HPDE6-E6E7 (cell line): ENCODE measurements at regions not wholly inside any gene's neighbourhood (a gene's known extent, or its start where the extent isn't known, plus 50 kb on each side); places are given as distances from the start of the nearest gene placed in this dataset.
"Not testable (repeated sequence)": the region's sequence is repeated elsewhere in the genome, so short reads cannot be mapped to it uniquely, and the experiment has no call there.

Experiments used
- DNase-seq: peaks from one replicate; pipeline ENCODE4 v3.0.0; 2011; ENCODE audit warnings: missing footprints; ENCODE audit errors: extremely low spot score

DNA sequence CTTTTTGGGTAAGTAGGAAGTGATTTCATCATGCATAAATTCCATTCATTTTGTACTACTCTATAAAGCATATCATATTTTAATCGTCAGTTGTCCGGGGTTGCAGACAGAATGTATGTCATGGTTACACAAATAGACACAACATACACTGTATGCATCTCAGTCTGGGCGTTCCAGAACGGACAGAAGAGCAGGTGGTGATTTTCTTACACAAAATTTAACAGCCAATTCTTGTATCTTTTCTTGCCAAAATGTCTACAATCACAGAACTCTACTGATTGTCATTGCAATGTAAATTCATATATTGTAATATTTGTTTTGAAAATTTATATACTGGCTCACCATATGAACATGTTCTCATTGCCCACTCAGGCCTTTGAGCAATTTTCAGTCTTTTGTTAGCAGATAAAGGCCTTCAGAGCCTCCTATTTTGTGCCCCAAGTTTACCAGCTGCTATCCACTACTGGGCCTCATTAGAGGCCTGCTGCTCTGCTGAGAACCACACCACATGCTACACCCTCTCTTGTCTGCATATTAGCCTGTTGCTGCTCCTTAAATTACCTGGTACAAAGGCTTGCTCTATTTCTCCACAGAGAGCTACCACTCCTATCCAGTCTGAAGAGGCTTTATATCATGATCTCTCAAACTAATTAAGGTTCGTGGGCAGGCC, 61.5 kb downstream of the PRDM13 start:
- no peak for DNase-seq

DNA sequence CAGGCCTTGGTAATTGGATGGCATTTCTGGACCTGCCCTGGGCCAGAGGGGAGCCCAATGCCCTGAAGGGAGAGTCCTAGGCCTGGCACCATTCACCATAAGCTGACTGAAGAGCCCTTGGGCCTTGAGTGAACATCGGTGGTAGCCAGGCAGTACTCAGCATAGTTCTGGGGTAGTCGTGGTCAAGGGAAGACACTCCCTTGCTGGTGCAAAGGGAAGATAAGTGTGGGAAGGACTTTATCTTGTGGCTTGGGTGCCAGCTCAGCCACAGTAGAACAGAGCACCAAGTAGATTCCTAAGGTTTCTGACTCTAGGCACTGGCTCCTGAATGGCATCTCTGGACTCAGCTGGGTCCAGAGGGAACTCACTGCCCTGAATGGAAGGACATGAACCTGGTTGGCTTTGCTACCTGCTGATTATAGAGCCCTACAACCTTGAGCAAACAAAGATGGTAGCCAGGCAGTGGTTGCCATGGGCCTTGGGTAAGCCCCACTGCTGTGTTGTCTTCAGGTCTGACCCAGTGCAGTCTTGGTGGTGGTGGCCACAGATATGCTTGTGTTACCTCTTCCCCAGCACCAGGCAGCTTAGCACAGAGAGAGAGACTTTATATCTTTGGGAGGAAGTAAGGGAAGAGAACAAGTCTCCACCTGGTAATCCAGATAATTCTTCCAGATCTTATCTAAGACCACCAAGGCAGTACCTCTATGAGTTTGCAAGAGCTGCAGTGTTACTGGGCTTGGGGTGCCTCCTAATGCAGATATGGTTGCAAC, 83.5 kb downstream of the PRDM13 start:
- no peak for DNase-seq

DNA sequence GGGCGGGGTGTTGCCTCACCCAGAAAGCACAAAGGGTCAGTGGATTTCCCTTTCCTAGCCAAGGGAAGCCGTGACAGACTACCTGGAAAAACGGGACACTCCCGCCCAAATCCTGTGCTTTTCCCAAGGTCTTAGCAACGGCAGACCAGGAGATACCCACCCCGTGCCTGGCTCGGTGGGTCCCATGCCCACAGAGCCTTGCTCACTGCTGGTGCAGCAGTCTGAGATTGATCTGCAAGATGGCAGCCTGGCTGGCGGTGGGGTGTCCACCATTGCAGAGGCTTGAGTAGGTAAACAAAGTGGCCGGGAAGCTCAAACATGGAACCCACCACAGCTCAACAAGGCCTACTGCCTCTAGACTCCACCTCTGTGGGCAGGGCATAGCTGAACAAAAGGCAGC, 95.7 kb downstream of the PRDM13 start:
- not testable (repeated sequence) for DNase-seq

DNA sequence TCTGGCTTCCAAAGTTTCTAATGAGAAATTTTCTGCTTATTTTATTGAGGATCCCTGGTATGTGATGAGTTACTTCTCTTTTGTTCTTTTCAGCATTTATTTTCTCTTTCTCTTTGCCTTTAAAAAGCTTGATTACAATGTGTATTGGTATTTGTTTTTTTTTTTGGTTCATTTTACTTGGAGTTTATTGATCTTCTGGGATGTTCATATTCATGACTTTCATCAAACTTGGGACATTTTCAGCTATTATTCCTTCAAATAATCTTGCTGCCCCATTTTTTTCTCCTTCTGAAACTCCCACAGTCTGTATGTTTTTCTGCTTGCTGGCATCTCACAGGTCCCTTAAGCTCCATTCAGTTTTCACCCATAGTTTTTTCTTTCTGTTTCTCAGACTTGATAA, 102.4 kb downstream of the PRDM13 start:
- no peak for DNase-seq

DNA sequence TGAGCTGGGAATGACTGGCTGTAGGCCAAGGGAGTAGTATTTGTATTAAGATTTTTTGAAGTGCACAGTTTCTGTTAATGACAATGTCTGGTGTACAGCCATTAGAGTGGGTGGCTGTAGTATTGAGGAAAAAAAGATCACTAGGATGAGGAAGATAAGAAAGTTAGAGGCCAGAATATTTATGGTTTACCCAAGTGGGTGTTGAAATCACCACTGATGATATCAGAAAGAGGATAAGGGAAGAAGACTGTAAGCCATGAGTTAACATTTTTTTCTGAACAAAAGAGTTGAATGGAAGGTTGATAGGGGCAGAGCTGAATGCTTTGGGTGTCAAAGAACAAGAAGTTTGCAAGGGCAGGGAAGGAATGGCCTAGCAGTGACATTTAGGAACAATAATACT, 104.7 kb downstream of the PRDM13 start:
- no peak for DNase-seq

DNA sequence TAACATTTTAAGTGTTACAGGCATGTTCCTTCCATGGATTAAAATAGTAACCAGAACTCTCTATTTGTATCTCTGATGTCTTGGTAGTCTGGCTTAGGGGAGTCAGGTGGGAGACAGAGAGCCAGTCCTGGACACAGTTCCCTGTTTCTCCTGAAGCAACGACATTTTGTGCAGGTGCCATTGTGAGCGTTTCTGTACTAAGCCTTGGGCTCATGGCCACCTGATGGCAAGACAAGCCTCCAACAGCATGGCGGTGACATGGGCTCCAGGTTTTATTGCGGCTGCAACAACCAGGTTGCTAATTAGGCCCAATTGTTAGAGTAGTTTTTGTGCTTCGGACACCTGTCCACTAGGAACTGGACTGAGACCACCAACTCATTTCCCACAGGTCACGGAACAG, 105.3 kb downstream of the PRDM13 start:
- no peak for DNase-seq

DNA sequence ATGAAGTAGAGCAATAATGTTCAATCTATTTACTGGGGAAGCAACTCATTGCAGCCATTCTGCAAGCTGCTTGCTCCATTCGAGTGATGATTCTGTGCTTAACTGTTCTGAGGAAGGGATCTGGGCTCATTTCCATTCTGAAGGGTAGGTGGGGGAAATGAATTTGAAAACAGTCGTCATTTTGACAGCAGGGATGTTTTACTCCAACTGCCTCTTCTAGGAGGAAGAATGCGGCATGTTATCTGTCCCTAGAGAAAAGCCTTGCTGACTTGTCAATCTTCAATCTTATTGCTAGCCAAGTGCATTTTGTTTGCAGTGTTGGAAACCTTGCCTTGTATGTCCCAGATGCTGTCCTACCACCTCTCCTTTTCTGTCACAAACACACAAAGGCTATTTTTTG, 105.9 kb downstream of the PRDM13 start:
- no peak for DNase-seq

DNA sequence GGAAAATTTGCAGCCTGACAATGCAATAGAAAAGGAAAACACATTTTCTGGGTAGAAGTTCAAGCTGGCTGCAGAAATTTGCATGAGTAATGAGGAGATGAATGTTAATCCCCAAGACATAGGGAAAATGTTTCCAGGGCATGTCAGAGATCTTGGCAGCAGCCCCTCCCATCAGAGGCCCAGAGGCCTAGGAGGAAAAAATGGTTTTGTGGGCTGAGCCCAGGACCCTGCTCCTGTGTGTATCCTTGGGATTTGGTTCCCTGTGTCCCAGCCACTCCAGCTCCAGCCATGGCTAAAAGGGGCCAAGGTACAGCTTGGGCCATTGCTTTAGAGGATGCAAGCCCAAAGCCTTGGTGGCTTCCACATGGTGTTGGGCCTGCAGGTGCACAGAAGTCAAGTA, 115.4 kb downstream of the PRDM13 start:
- not testable (repeated sequence) for DNase-seq

DNA sequence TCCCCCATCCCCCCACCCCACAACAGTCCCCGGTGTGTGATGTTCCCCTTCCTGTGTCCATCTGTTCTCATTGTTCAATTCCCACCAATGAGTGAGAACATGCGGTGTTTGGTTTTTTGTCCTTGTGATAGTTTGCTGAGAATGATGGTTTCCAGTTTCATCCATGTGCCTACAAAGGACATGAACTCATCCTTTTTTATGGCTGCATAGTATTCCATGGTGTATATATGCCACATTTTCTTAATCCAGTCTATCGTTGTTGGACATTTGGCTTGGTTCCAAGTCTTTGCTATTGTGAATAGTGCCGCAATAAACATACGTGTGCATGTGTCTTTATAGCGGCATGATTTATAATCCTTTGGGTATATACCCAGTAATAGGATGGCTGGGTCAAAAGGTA, 123.6 kb downstream of the PRDM13 start:
- DNase-seq, result not testable (repeated sequence)

DNA sequence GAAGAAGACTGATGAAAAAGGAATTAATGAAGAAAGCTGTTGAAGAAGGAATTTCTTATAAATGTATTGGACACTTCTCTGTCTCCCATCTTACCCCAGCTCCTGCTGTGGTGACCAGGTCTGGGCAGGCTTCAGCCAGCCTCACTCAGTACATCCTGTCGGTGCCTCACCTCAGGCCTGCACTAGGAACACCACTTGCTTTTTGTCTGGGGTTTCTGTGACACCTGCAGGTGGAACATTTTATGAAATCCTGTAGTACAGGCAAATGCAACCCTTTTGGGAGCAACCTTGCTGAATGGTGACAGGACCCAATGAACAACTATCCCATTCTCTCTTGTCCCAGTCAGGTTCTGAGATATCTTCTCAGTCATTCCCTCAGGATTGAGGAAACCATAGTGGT, 129.7 kb downstream of the PRDM13 start:
- no peak for DNase-seq

DNA sequence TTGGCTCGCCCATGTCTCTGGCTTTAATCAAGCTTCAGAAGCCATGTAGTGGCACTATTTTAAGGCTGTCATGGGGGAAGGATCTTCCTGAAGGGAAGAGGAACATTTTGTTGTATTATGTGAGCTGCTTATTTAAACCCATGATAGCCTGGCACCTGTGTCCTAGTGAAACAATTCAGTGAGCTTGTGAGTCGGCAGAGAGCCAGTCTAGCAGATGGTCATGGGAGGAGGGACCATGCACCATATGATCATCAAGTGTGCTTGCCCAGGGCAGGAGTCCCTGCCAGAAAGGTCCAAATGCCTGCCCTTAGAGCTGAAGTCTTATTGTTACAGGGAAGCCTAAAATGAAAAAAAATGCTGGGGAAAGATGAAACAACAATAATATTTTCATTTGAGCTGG, 132.9 kb downstream of the PRDM13 start:
- DNase-seq, result no peak

DNA sequence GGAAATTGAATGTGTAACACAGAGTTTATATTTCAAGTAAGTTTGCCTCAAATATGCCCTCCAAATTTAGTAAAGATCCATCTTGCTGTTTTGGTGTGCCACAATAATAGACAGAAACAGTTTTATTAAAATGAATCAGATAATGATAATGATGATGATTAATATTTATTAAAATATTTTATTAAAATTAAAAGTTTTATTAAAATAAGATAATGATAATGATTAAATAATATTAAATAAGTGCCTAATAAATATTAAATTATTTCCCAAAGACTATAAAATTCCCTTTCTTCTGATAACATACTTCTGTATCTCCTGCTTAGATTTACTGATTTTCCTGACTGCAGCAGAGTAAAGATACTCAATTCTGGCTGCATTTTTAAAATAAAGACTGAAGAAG, 134.5 kb downstream of the PRDM13 start:
- DNase-seq, result no peak

DNA sequence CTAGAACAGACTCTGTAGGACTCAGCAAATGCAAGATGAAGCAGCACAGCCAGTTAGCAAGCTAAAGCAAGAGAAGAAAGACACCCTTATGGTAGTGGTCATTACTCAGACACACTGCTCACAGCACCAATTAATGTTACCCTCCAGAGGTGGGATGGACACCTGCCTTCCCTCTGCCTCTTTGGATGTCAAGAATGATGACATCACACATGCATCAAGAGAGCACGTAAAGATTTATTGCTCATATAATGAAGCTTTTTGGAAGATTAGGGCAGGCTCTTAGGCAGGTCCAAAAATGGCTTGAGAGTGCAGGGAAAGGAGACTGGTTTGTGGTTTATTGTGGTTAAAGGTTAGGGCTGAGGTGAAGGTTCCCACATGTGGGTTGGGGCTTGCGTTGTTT, 137.0 kb downstream of the PRDM13 start:
- no peak for DNase-seq

DNA sequence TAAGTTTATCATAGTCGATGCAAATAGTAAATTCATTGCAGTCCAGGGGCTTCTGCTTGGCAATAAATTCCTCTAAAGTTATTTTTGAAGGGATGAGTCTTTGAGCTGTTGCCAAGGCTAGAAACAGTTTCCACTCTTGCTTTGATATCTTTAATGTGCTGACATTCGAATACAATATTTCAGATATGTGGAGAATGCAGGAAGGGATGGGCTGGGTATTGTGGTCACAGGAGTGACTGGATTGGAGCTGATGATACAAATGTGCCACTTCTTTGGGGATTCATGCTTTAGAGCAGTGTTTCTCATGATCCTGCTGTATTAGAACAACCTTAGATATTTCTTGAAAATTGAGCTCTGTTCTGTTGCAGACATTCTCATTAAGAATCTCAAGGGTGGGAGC, 139.0 kb downstream of the PRDM13 start:
- no peak for DNase-seq

DNA sequence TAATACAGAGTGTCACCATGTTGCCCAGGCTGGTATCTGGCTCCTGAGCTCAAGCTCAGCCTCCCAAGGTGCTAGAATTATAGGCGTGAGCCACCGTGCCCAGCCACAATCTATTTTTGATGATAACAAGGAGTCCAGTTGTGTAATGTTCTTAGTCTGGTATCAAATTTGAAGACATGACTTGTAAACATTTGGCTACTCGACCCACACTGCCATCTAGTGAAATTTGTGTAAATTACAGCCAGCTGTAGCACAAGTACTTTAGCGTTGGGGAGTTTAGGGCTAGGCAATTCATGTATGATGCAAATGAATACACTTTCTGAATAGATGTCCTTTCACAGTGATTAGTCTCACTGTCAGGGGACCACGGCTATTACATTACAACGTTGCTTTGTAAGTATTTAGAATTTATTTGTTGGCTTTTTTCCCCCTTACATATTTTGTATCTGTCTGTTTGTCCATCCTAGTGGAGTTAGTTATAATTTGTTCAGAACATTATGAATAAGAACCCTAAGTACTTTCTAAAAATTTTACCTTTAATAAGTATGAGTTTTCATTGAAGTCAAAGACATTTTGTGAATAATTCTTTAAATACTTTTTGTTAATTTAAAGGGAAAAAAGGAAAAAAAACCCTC, 139.7 kb downstream of the PRDM13 start:
- peak; percentile 28 for DNase-seq

DNA sequence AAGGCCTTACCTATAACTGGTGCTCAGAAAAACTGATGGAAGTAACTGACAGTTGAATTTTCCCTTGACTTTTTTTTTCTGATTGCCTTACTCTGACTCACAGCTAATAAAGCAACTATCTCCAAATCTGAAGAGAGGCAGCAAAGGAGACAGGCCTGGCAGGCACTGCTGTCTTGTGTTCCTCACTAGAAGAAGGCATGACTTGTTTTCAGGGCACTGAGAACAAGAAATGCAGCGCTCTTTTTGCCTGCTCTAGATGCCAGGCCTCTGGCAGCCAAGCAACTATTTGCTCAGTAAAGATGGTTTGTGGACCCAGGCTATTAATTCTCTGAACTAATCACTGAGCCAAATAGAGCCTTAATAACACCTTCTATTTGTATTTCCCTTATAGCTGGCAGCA, 155.1 kb downstream of the PRDM13 start:
- no peak for DNase-seq

DNA sequence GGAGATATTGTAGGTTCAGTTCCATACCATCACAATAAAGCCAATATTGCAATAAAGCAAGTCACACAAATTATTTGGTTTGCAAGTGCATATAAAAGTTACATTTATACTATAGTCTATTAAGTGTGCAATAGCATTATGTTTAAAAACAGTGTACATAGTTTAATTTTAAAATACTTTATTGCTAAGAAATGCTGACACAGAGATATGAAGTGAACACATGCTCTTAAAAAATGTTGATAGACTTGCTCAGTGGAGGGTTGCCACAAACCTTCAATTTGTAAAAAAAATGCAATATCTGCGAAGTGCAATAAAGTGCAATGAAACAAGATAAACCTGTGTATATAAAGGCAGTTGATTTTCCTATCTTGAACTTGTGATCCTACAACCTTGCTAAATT, 161.5 kb downstream of the PRDM13 start:
- DNase-seq, result no peak

DNA sequence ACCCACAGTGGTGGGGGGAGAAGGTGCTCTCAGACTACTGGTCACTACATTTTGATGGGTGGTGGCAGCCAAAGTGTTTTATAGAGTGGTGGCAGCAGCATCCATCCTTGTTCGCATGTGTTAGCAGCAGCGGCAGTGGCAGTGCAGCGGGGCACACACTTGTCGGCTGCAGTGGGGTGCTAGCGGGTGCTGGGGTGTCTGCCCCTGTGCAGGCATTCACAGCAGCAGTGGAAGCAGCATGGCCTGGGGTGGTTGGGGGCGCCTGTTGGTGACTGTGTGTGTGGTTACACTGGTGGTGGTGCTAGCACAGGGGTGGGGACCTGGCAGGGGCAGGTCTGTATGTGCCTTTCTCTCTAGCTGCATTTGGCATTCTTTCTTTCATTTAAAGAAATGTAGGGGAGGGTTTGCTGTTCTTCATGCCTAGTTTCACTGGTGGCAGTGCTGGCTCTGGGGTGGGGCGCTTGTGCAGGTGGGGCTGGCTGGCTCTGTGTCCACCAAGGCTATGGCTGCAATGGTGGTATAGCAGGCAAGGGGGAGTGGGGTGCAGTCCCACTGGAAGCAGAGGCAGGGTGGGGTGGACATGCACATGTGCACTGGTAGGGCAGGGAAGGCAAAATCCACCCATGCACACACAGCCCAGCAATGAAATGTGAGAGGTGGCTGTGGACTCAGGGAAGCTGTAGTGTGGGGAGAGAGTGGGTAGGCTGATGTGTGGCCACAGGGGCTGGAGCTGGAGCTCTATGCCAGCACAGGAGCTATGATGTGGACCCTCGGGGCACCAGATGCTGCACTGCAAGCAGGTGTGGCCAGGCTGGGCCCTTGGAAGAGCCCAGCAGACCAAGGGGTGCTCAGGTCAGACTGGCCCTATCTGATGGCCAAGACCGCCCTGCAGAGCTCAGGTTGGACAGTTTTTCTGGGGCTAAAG, 173.3 kb downstream of the PRDM13 start:
- DNase-seq, result no peak

DNA sequence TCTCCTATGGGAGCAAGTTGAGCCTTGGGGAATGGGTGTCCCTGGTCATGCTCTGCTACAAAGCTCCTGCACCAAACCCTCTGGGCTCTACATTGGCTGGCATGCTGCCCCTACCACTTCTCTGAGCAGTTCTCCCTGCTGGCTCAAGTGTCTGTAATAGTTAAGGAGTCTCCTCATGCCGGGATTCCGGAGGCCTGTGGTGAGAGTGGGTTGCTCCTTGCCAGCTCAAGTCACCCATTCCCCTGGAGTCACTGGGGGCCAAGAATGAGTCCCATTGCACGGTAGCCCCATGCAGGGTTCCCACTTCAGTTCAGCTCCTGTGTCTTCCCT, 173.9 kb downstream of the PRDM13 start:
- DNase-seq, result no peak

DNA sequence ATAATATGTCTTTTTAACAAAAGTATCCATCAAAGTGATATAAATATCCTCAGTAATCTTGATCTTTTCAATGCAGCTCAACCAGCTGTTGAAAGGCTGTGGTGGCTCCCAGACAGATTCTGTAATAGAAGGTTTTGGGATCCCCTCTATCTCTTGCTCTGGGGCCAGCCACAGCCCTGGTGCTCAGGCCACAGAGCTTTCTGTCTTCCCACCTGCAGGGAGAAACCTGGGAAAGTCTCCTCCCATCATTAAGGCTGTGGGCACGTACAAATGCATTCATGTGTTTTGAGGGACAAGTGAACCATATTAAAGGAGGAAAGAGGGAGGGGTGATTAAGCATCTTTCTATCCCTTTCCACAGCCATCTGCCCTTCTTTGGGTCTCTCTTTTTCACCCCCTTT, 183.1 kb downstream of the PRDM13 start:
- DNase-seq, result no peak

DNA sequence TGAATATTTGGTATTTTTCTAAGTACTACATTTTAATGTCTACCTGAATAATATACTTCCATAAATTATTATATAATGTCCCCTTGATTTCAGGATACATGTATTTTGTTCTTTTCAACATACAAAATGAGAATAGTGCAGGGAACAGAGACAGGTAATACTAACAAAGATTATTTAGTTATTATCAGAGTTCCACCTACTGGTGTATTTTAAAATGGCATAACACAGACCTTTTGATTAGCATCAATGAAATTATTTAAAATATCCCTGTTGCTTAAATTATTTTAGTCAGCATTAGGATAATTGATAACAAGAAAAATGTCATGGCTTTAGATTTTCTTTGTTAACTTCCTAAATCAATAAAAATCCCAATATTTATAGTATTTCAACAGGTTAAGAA, 184.0 kb downstream of the PRDM13 start:
- DNase-seq, result no peak

DNA sequence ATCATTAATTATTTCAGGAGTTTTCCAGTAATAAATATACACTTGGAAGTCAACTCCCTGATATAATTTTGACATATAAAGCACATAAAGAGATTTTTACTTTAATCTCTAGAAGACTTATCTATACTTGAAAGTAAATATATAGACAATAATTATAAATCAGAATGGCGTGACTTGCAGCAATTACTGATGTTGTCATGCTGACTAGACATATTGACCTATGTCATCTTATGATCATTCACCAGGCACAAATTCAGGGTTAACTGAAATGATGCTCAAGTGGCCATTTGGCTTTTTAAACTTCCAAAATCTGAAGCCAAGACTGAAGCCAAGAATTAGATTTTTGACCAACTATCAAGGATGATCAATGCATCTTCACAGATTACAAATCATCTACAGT, 192.2 kb downstream of the MCHR2 start:
- DNase-seq, result no peak
